SK-N-SH (cell line): ENCODE measurements at regions not wholly inside any gene's neighbourhood (a gene's known extent, or its start where the extent isn't known, plus 50 kb on each side); places are given as distances from the start of the nearest gene placed in this dataset.

Source experiments
- CTCF ChIA-PET: fragments of 300-600, 350-600 bp; formaldehyde crosslinking; extraction: SDS; loops from one replicate; lab custom pipeline; 2021; lab: Yijun Ruan, JAX
- POLR2A ChIA-PET: fragments of 350-600 bp; sonication (Branson Sonifier 250); formaldehyde crosslinking; extraction: SDS; loops from one replicate; lab custom pipeline; 2020; ENCODE audit warnings: antibody characterized with exemption, inconsistent platforms; lab: Yijun Ruan, JAX
- DNase-seq: peaks from one replicate; pipeline ENCODE4 v3.0.0; 2012
- H2AFZ ChIP-seq: fragments of 200-600 bp; sonication (generic); 2 replicates; pipeline ENCODE4 v1.8.1; 2016; ENCODE audit warnings: antibody characterized with exemption, mild to moderate bottlenecking, low read depth
- H3F3A ChIP-seq: fragments of 200-600 bp; sonication (generic); replicated peaks from 2 replicates; pipeline ENCODE3; 2016; ENCODE audit warnings: antibody characterized with exemption, mild to moderate bottlenecking; ENCODE audit not compliant: insufficient read depth
- H3K27ac ChIP-seq, 2 experiments: fragments of 200-500 bp in 1 of 2; fragments of 200-600 bp in 1 of 2; sonication (Bioruptor generic) in 1 of 2; sonication (generic), shearing (Covaris generic) in 1 of 2; 2 replicates each; pipeline versions ENCODE4 v1.5.1 to v1.6.1; 2014 to 2016; ENCODE audit warnings: low read depth in 2 of 2, inconsistent platforms in 1 of 2, low read length in 1 of 2, mild to moderate bottlenecking in 1 of 2, mixed read lengths in 1 of 2
- H3K27me3 ChIP-seq: fragments of 200-600 bp; sonication (generic), shearing (Covaris generic); 2 replicates; pipeline ENCODE4 v1.6.1; 2016; ENCODE audit warnings: mixed run types; ENCODE audit not compliant: insufficient read depth
- H3K36me3 ChIP-seq, 2 experiments: fragments of 200-500 bp in 1 of 2; fragments of 200-600 bp in 1 of 2; sonication (Bioruptor generic) in 1 of 2; sonication (generic) in 1 of 2; replicated peaks in 1 of 2; 2 replicates each; pipeline versions ENCODE3 to v1.5.1; 2014 to 2016; ENCODE audit warnings: low read length in 1 of 2, mild to moderate bottlenecking in 1 of 2; ENCODE audit not compliant: insufficient read depth in 2 of 2, control insufficient read depth in 1 of 2
- H3K4me1 ChIP-seq, 2 experiments: fragments of 200-500 bp in 1 of 2; fragments of 200-600 bp in 1 of 2; sonication (Bioruptor generic) in 1 of 2; sonication (generic), shearing (Covaris generic) in 1 of 2; 2 replicates each; pipeline versions ENCODE4 v1.5.1 to v1.6.1; 2014 to 2016; ENCODE audit warnings: low read depth in 1 of 2, low read length in 1 of 2, mixed run types in 1 of 2; ENCODE audit not compliant: insufficient read depth in 2 of 2, control insufficient read depth in 1 of 2
- H3K4me2 ChIP-seq: fragments of 200-600 bp; sonication (generic), shearing (Covaris generic); 2 replicates; pipeline ENCODE4 v1.6.1; 2017; ENCODE audit warnings: mixed run types
- H3K4me3 ChIP-seq, 2 experiments: fragments of 200-500 bp in 1 of 2; fragments of 200-600 bp in 1 of 2; sonication (Bioruptor generic) in 1 of 2; sonication (generic), shearing (Covaris generic) in 1 of 2; 2 replicates each; pipeline versions ENCODE4 v1.5.1 to v1.8.1; 2014 to 2016; ENCODE audit warnings: low read depth in 2 of 2, inconsistent platforms in 1 of 2, low read length in 1 of 2, mild to moderate bottlenecking in 1 of 2, mixed read lengths in 1 of 2, moderate library complexity in 1 of 2
- H3K79me2 ChIP-seq: fragments of 200-600 bp; sonication (generic); 2 replicates; pipeline ENCODE4 v1.8.1; 2017; ENCODE audit warnings: mild to moderate bottlenecking; ENCODE audit not compliant: insufficient read depth
- H3K9ac ChIP-seq: fragments of 200-600 bp; sonication (generic); 2 replicates; pipeline ENCODE4 v1.6.1; 2017; ENCODE audit warnings: mixed run types
- H3K9me2 ChIP-seq: fragments of 200-600 bp; sonication (generic); 2 replicates; pipeline ENCODE4 v1.6.1; 2017; ENCODE audit warnings: mixed run types
- H3K9me3 ChIP-seq: fragments of 200-600 bp; sonication (generic); 2 replicates; pipeline ENCODE4 v1.6.1; 2017; ENCODE audit warnings: mixed run types, mild to moderate bottlenecking, moderate library complexity
- H4K20me1 ChIP-seq: fragments of 200-600 bp; sonication (generic); 2 replicates; pipeline ENCODE4 v1.6.1; 2017; ENCODE audit warnings: mild to moderate bottlenecking, mixed run types; ENCODE audit not compliant: insufficient read depth
- CHD2 ChIP-seq: fragments of 150-350 bp; IDR thresholded peaks from 2 replicates; pipeline ENCODE4 v1.6.1; 2018; ENCODE audit warnings: low read length; ENCODE audit not compliant: partially characterized antibody
- EP300 ChIP-seq, 2 experiments: IDR thresholded peaks; 2 replicates each; pipeline versions ENCODE4 v1.4.0 to v1.6.1; 2012; ENCODE audit warnings: borderline replicate concordance in 1 of 2, low read depth in 1 of 2, low read length in 1 of 2
- FOSL2 ChIP-seq: IDR thresholded peaks from 2 replicates; pipeline ENCODE4 v1.4.0; 2012; ENCODE audit warnings: low read depth, mild to moderate bottlenecking, moderate library complexity, borderline replicate concordance
- FOXJ3 ChIP-seq: sonication (generic); formaldehyde crosslinking; IDR thresholded peaks from 2 replicates; pipeline ENCODE4 v1.5.1; 2020; ENCODE audit warnings: mild to moderate bottlenecking, missing genetic modification reagents
- FOXM1 ChIP-seq: IDR thresholded peaks from 2 replicates; pipeline ENCODE4 v1.4.0; 2012; ENCODE audit warnings: low read depth, mild to moderate bottlenecking
- GATA2 ChIP-seq: sonication (generic); formaldehyde crosslinking; IDR thresholded peaks from 2 replicates; pipeline ENCODE4 v1.5.0; 2020; ENCODE audit warnings: mild to moderate bottlenecking, missing genetic modification reagents
- JUND ChIP-seq: IDR thresholded peaks from 2 replicates; pipeline ENCODE4 v1.4.0; 2012
- MEF2A ChIP-seq: IDR thresholded peaks from 2 replicates; pipeline ENCODE4 v1.4.0; 2012; ENCODE audit warnings: low read depth, borderline replicate concordance
- NFIC ChIP-seq: IDR thresholded peaks from 2 replicates; pipeline ENCODE4 v1.4.0; 2012; ENCODE audit warnings: borderline replicate concordance
- NRF1 ChIP-seq: IDR thresholded peaks from 2 replicates; pipeline ENCODE4 v1.6.1; 2012; ENCODE audit warnings: low read depth, mild to moderate bottlenecking, low read length
- PBX3 ChIP-seq: IDR thresholded peaks from 2 replicates; pipeline ENCODE4; 2012
- POLR2AphosphoS5 ChIP-seq: IDR thresholded peaks from 2 replicates; pipeline ENCODE4 v1.6.1; 2012; ENCODE audit warnings: low read depth, low read length
- RAD21 ChIP-seq: IDR thresholded peaks from 2 replicates; pipeline ENCODE4 v1.6.1; 2012; ENCODE audit warnings: mild to moderate bottlenecking, low read length
- RCOR1 ChIP-seq: fragments of 150-350 bp; IDR thresholded peaks from 2 replicates; pipeline ENCODE4 v1.6.1; 2017; ENCODE audit warnings: antibody characterized with exemption, low read length
- RXRA ChIP-seq: IDR thresholded peaks from 2 replicates; pipeline ENCODE4 v1.4.0; 2012; ENCODE audit warnings: low read depth, mild to moderate bottlenecking, borderline replicate concordance
- SIN3A ChIP-seq: IDR thresholded peaks from 2 replicates; pipeline ENCODE4 v1.6.1; 2012; ENCODE audit warnings: low read depth, mild to moderate bottlenecking, low read length, moderate library complexity, borderline replicate concordance
- TAF1 ChIP-seq: IDR thresholded peaks from 2 replicates; pipeline ENCODE4 v1.6.1; 2012; ENCODE audit warnings: low read depth, mild to moderate bottlenecking, low read length, moderate library complexity, borderline replicate concordance
- TCF12 ChIP-seq: IDR thresholded peaks from 2 replicates; pipeline ENCODE4 v1.4.0; 2012
- TEAD4 ChIP-seq: IDR thresholded peaks from 2 replicates; pipeline ENCODE4 v1.4.0; 2012; ENCODE audit warnings: mild to moderate bottlenecking, borderline replicate concordance; ENCODE audit not compliant: insufficient read depth
- USF1 ChIP-seq: IDR thresholded peaks from 2 replicates; pipeline ENCODE4 v1.4.0; 2012; ENCODE audit warnings: low read depth, borderline replicate concordance
- YY1 ChIP-seq: IDR thresholded peaks from 2 replicates; pipeline ENCODE4 v1.4.0; 2012; ENCODE audit warnings: low read depth, mild to moderate bottlenecking
- WGBS: methylation state at CpG from one replicate; pipeline ENCODE4 v1.1.6; 2017; ENCODE audit warnings: low lambda C conversion rate; 5-methylcytosine and 5-hydroxymethylcytosine counted together
- TF ChIP-seq, protein P1 (sequence below): fragments of 200-600 bp; sonication (generic); IDR thresholded peaks from 2 replicates; pipeline ENCODE4 v1.6.1; 2017; ENCODE audit warnings: antibody characterized with exemption, mild to moderate bottlenecking, moderate library complexity
- TF ChIP-seq, protein P2 (sequence below): fragments of 150-350 bp; IDR thresholded peaks from 2 replicates; pipeline ENCODE4 v1.6.1; 2017; ENCODE audit warnings: antibody characterized with exemption, low read length, low read depth, borderline replicate concordance

DNA sequence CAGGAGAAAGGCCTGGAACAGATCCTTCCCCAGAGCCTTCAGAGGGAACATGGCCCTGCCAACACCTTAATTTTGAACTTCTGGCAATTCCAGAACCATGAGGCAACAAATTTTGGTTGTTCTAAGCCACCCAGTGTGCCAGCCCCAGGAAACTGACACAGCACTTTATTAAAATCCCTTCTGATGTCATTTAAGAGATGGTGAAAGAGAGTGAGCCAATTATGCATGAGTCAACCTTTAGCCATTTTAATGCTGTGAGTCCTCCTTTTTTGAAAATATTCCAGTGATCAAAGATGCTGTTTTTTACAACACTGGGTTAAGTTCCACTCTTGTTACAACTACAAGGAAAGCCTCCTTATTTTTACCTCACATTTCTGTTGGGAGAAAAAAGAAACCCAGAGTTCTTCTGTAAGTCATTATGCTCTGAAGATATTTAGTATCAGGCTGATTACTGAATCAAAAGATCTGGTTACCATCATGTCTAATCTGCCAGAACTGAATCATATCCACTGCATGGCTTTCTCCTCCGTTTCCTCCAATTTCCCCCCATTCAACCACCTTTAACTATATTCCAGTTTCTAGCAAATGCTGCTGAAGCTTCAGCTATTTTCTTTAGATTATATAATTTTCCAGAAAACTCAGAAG, 235.4 kb downstream of the TXNL1 start:
- Histone ChIP-seq H3F3A (peaks cover 21% of the 10 kb centered on the region), H3K4me3 (peak overlapping the region; percentile 14 to 33; a peak in 2 of 4 replicates), H3K36me3 (no peaks in the 10 kb centered on the region), H3K27me3 (no peaks in the 10 kb centered on the region), H3K4me1 (peaks cover 6 to 10% of the 10 kb centered on the region in 2 experiments; a peak in 3 of 4 replicates), H3K4me2 (peak overlapping the region; percentile 68), H3K27ac (peak overlapping the region; percentile 39 to 92; a peak in 3 of 4 replicates), H3K79me2 (no peaks in the 10 kb centered on the region), H4K20me1 (no peaks in the 10 kb centered on the region), H2AFZ (peak overlapping the region; percentile 88), H3K9ac (peak overlapping the region; percentile 57; the same call in 1 of the 2 replicates), H3K9me3 (no peaks in the 10 kb centered on the region), H3K9me2 (no peaks in the 10 kb centered on the region)
- ChIA-PET POLR2A (no interaction called here), CTCF (no interaction called here)
- 14% methylated on average over 1 of the region's 1 CpG for WGBS
- TF ChIP-seq TEAD4 (peak; percentile 32; the same call in 1 of the 2 replicates), POLR2AphosphoS5 (no peak), TCF12 (peak; percentile 65), MEF2A (no peak), NFIC (peak; percentile 57), PBX3 (peak; percentile 43), FOXJ3 (no peak), RXRA (0 out of 2 replicates have a peak, but pooled peaks have one; percentile 10), FOSL2 (peak; percentile 78), NRF1 (no peak), SIN3A (no peak), TAF1 (no peak), JUND (peak; percentile 74), YY1 (no peak), EP300 (IDR thresholded peaks at IDR 0.05; ENCODE audit: borderline replicate concordance in 1 of 2, low read depth in 1 of 2, low read length in 1 of 2) (0 out of 4 replicates have a peak, but pooled peaks of 1 of the 2 experiments have one; percentile 46)
- TF ChIP-seq, protein P1, sequence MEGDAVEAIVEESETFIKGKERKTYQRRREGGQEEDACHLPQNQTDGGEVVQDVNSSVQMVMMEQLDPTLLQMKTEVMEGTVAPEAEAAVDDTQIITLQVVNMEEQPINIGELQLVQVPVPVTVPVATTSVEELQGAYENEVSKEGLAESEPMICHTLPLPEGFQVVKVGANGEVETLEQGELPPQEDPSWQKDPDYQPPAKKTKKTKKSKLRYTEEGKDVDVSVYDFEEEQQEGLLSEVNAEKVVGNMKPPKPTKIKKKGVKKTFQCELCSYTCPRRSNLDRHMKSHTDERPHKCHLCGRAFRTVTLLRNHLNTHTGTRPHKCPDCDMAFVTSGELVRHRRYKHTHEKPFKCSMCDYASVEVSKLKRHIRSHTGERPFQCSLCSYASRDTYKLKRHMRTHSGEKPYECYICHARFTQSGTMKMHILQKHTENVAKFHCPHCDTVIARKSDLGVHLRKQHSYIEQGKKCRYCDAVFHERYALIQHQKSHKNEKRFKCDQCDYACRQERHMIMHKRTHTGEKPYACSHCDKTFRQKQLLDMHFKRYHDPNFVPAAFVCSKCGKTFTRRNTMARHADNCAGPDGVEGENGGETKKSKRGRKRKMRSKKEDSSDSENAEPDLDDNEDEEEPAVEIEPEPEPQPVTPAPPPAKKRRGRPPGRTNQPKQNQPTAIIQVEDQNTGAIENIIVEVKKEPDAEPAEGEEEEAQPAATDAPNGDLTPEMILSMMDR = no peak
- no peak for DNase-seq

DNA sequence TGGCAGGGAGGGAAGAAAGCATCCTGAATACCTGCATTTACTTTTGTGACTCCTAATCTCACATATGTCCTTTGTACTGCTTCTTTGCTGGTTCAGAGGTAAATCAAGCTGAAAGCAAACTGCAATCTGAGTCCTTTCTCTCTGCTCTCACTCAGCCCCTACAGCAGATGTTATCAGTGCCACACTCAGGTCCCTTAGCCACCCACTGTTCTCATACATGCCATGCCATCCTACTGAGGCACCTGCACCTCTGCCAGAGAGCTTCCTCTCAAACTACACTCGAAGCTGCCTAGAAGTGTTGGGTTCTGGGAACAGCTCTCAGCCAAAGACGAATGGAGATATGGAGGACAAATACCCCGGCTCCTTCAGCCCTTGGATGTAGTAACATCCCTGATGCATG, 244.5 kb downstream of the TXNL1 start:
- no peak overlapping the region for H3K4me3 ChIP-seq
- H3K4me1 ChIP-seq = no peaks in the 10 kb centered on the region; a peak in 1 of 4 replicates
- H3K36me3 ChIP-seq = no peaks in the 10 kb centered on the region
- no peak overlapping the region for H2AFZ ChIP-seq
- ChIA-PET POLR2A (no interaction called here), CTCF (no interaction called here)
- H3K27ac ChIP-seq = no peak overlapping the region
- WGBS = 90% methylated on average over 3 of the region's 3 CpGs
- no peak overlapping the region for H3K9ac ChIP-seq
- no peaks in the 10 kb centered on the region for H3K27me3 ChIP-seq
- DNase-seq = no peak
- no peaks in the 10 kb centered on the region for H3F3A ChIP-seq
- no peaks in the 10 kb centered on the region for H3K9me2 ChIP-seq
- H3K4me2 ChIP-seq = no peak overlapping the region
- no peaks in the 10 kb centered on the region for H3K79me2 ChIP-seq
- no peaks in the 10 kb centered on the region for H4K20me1 ChIP-seq
- H3K9me3 ChIP-seq = no peaks in the 10 kb centered on the region
- TF ChIP-seq USF1 (no peak), NRF1 (no peak), CHD2 (no peak), RCOR1 (no peak), FOXM1 (no peak), GATA2 (CRISPR knock-in tag) (no peak), RAD21 (no peak)
- TF ChIP-seq, protein P1 = no peak
- TF ChIP-seq, protein P2, sequence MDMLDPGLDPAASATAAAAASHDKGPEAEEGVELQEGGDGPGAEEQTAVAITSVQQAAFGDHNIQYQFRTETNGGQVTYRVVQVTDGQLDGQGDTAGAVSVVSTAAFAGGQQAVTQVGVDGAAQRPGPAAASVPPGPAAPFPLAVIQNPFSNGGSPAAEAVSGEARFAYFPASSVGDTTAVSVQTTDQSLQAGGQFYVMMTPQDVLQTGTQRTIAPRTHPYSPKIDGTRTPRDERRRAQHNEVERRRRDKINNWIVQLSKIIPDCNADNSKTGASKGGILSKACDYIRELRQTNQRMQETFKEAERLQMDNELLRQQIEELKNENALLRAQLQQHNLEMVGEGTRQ = no peak
